ENCODE measurements at regions not wholly inside any gene's neighbourhood (a gene's known extent, or its start where the extent isn't known, plus 50 kb on each side); places are given as distances from the start of the nearest gene placed in this dataset.

GRCh38 chr7:22664988-22665798 lies 61.8 kb upstream of the IL6 start:
- ATAC-seq (replicated peaks in 1 of 4), result no peak
- Mint-ChIP-seq H3K4me3 (no peak overlapping the region), H3K27ac (no peak overlapping the region), H3K4me1 (peaks cover 0 to 7% (median 0%) of the 10 kb centered on the region in 3 donors), H3K27me3 (peaks cover 0 to 2% of the 10 kb centered on the region in 2 donors), H3K36me3 (no peaks in the 10 kb centered on the region), H3K9me3 (no peaks in the 10 kb centered on the region)
- ChIA-PET CTCF (no interaction called here), POLR2A (no interaction called here)
- no peaks in the 10 kb centered on the region for H3K9me3 ChIP-seq
- no peaks in the 10 kb centered on the region for H3K4me1 ChIP-seq (ENCODE audit: control insufficient read depth in 1 of 2, extremely low read depth in 1 of 2, insufficient read depth in 2 of 2, low read length in 2 of 2)
- H3K4me3 ChIP-seq (ENCODE audit: control insufficient read depth in 1 of 2, extremely low read depth in 1 of 2, low read length in 1 of 2), result no peak overlapping the region
- no peak for DNase-seq
- H3K36me3 ChIP-seq (ENCODE audit: control insufficient read depth in 2 of 2, extremely low read depth in 1 of 2, insufficient read depth in 1 of 2, low read length in 1 of 2), result no peaks in the 10 kb centered on the region
- H3K27ac ChIP-seq (ENCODE audit: low read length), result no peak overlapping the region
- WGBS (ENCODE audit: insufficient coverage), result 94% methylated on average over 43 of the region's 54 CpGs
- H3K27me3 ChIP-seq (replicated peaks in 1 of 2; ENCODE audit: control insufficient read depth in 2 of 2, extremely low read depth in 1 of 2, insufficient read depth in 2 of 2, low read length in 1 of 2), result peaks cover 0 to 6% of the 10 kb centered on the region in 2 experiments

DNA sequence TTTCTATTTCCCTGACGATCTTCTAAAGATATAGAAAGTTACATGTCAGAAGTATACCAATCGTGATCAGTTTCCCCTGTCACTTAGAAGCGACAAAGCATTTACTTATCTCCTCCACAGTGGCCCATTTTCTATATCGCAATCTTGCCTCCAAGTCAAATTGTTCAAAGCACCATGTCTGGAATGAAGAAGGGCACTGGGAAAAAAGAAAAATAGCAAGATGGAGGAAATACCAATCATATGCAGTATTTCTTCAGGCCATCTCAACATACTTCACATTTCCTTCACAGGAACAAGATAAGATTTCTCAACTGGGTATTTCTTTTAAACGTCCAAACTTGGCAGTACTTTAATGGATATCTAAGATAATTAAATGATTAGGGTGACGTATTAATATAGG lies 63.3 kb upstream of the IL6 start:
- H3K4me3 Mint-ChIP-seq, result no peak overlapping the region
- DNase-seq, result no peak
- peaks cover 0 to 2% of the 10 kb centered on the region in 2 donors for H3K27me3 Mint-ChIP-seq
- Histone ChIP-seq H3K36me3 (ENCODE audit: control insufficient read depth in 2 of 2, extremely low read depth in 1 of 2, insufficient read depth in 1 of 2, low read length in 1 of 2) (no peaks in the 10 kb centered on the region), H3K27me3 (replicated peaks in 1 of 2; ENCODE audit: control insufficient read depth in 2 of 2, extremely low read depth in 1 of 2, insufficient read depth in 2 of 2, low read length in 1 of 2) (peaks cover 0 to 6% of the 10 kb centered on the region in 2 experiments), H3K4me1 (ENCODE audit: control insufficient read depth in 1 of 2, extremely low read depth in 1 of 2, insufficient read depth in 2 of 2, low read length in 2 of 2) (no peaks in the 10 kb centered on the region), H3K27ac (ENCODE audit: low read length) (no peak overlapping the region), H3K9me3 (no peaks in the 10 kb centered on the region), H3K4me3 (ENCODE audit: control insufficient read depth in 1 of 2, extremely low read depth in 1 of 2, low read length in 1 of 2) (no peak overlapping the region)
- ATAC-seq (replicated peaks in 1 of 4), result no peak
- no peaks in the 10 kb centered on the region for H3K36me3 Mint-ChIP-seq
- H3K9me3 Mint-ChIP-seq, result no peaks in the 10 kb centered on the region
- H3K27ac Mint-ChIP-seq, result no peak overlapping the region
- ChIA-PET CTCF (no interaction called here), POLR2A (no interaction called here)
- peaks cover 0 to 7% (median 0%) of the 10 kb centered on the region in 3 donors for H3K4me1 Mint-ChIP-seq
- WGBS (ENCODE audit: insufficient coverage), result no CpG with 5 or more reads among the region's 6 CpGs

GRCh38 chr7:22663357-22663718 lies 63.7 kb upstream of the IL6 start:
- H3K4me1 Mint-ChIP-seq, result peaks cover 0 to 7% (median 0%) of the 10 kb centered on the region in 3 donors
- no peak for ATAC-seq (replicated peaks in 1 of 4)

DNA sequence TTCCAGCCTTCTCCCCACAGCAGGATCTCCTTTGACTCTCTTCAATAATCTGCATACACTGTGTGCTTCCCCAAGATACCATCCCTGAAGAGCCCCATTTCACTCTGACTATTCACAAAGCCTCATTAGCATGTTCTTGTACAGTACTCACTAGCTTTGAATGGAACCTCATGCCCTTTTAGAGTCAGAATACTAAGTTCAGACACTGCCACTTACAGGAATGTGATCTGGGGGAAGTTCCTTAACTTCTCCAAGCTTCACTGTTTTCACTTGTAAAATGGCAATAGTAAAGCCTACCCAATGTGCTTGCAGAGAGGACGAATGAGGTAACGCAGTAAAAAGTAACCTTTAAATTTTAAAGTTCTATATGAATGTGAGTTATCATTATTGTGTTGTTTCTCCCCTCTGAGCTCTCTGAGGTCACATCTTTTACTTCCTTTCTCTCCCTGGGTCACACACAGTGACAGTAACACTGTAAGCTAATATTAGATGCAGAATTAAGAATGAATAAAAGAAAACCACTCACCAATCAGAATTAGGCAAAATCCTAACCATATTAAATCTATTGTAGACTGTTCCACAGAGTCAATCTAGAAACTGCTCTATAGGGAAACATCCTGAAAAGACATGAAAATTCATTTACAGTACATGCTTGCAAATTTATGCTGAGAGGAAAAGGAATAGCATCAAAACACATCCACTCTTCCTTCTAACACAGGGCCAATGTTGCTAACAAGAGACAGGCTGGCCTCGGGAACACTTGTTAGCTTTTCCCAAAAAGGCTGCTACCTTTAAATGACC lies 64.2 kb upstream of the IL6 start:
- Histone ChIP-seq H3K4me1 (ENCODE audit: control insufficient read depth in 1 of 2, extremely low read depth in 1 of 2, insufficient read depth in 2 of 2, low read length in 2 of 2) (no peaks in the 10 kb centered on the region), H3K4me3 (ENCODE audit: control insufficient read depth in 1 of 2, extremely low read depth in 1 of 2, low read length in 1 of 2) (no peak overlapping the region), H3K36me3 (ENCODE audit: control insufficient read depth in 2 of 2, extremely low read depth in 1 of 2, insufficient read depth in 1 of 2, low read length in 1 of 2) (no peaks in the 10 kb centered on the region), H3K9me3 (no peaks in the 10 kb centered on the region), H3K27ac (ENCODE audit: low read length) (no peak overlapping the region), H3K27me3 (replicated peaks in 1 of 2; ENCODE audit: control insufficient read depth in 2 of 2, extremely low read depth in 1 of 2, insufficient read depth in 2 of 2, low read length in 1 of 2) (peaks cover 0 to 6% of the 10 kb centered on the region in 2 experiments)
- Mint-ChIP-seq H3K36me3 (no peaks in the 10 kb centered on the region), H3K27me3 (peaks cover 0 to 2% of the 10 kb centered on the region in 2 donors), H3K4me3 (no peak overlapping the region), H3K4me1 (peaks cover 0 to 8% (median 0%) of the 10 kb centered on the region in 3 donors), H3K9me3 (no peaks in the 10 kb centered on the region), H3K27ac (peak overlapping the region in 1 of 2 donors; percentile 4)
- POLR2A ChIA-PET, result no interaction called here
- WGBS (ENCODE audit: insufficient coverage), result no CpG with 5 or more reads among the region's 3 CpGs
- no peak for DNase-seq
- no peak for ATAC-seq (replicated peaks in 1 of 4)
- CTCF ChIA-PET, result interaction anchor here in 1 of 2 donors (0.5 kb wide), 1 partner anchor 695 kb away, joined by 4 read pairs; no protein-coding TSS in a partner anchor

More at GRCh38 chr7:22663357-22663718, 63.7 kb upstream of the IL6 start:
- ChIA-PET POLR2A (no interaction called here), CTCF (interaction anchor here in 1 of 2 donors (0.5 kb wide), 1 partner anchor 696 kb away, joined by 4 read pairs; no protein-coding TSS in a partner anchor)
- Mint-ChIP-seq H3K4me3 (no peak overlapping the region), H3K36me3 (no peaks in the 10 kb centered on the region), H3K27me3 (peaks cover 0 to 2% of the 10 kb centered on the region in 2 donors), H3K27ac (no peak overlapping the region), H3K9me3 (no peaks in the 10 kb centered on the region)
- H3K9me3 ChIP-seq, result no peaks in the 10 kb centered on the region
- no peak overlapping the region for H3K27ac ChIP-seq (ENCODE audit: low read length)
- H3K4me3 ChIP-seq (ENCODE audit: control insufficient read depth in 1 of 2, extremely low read depth in 1 of 2, low read length in 1 of 2), result no peak overlapping the region
- peaks cover 0 to 6% of the 10 kb centered on the region in 2 experiments for H3K27me3 ChIP-seq (replicated peaks in 1 of 2; ENCODE audit: control insufficient read depth in 2 of 2, extremely low read depth in 1 of 2, insufficient read depth in 2 of 2, low read length in 1 of 2)
- H3K4me1 ChIP-seq (ENCODE audit: control insufficient read depth in 1 of 2, extremely low read depth in 1 of 2, insufficient read depth in 2 of 2, low read length in 2 of 2), result no peaks in the 10 kb centered on the region
- H3K36me3 ChIP-seq (ENCODE audit: control insufficient read depth in 2 of 2, extremely low read depth in 1 of 2, insufficient read depth in 1 of 2, low read length in 1 of 2), result no peaks in the 10 kb centered on the region
- WGBS (ENCODE audit: insufficient coverage), result no CpG with 5 or more reads among the region's 2 CpGs
- no peak for DNase-seq

DNA sequence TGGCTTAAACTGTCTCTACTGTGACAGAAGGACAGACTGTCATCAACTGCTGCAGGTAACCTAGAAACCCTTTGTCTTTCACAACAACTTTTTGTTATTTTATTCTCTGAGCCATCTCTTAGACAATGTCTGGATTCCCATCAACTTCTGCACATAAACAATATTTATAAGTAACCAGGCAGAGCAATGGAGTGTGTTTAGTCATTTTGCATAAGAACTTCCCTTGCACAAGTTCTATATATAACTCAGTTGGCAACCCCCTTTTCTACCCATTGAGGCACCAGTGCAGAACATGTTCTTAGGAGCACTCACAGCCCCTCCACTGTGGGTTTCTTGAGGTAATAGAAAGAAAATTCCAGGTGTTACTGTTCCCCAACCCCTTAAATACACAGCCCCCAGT lies 65.0 kb upstream of the IL6 start:
- H3K27ac Mint-ChIP-seq, result no peak overlapping the region
- no peak overlapping the region for H3K4me3 ChIP-seq (ENCODE audit: control insufficient read depth in 1 of 2, extremely low read depth in 1 of 2, low read length in 1 of 2)
- H3K36me3 Mint-ChIP-seq, result no peaks in the 10 kb centered on the region
- POLR2A ChIA-PET, result no interaction called here
- H3K36me3 ChIP-seq (ENCODE audit: control insufficient read depth in 2 of 2, extremely low read depth in 1 of 2, insufficient read depth in 1 of 2, low read length in 1 of 2), result no peaks in the 10 kb centered on the region
- H3K9me3 ChIP-seq, result no peaks in the 10 kb centered on the region
- DNase-seq (no peak), ATAC-seq (replicated peaks in 1 of 4) (no peak)
- peaks cover 0 to 6% of the 10 kb centered on the region in 2 experiments for H3K27me3 ChIP-seq (replicated peaks in 1 of 2; ENCODE audit: control insufficient read depth in 2 of 2, extremely low read depth in 1 of 2, insufficient read depth in 2 of 2, low read length in 1 of 2)
- H3K4me3 Mint-ChIP-seq, result no peak overlapping the region
- no peak overlapping the region for H3K27ac ChIP-seq (ENCODE audit: low read length)
- H3K9me3 Mint-ChIP-seq, result no peaks in the 10 kb centered on the region
- CTCF ChIA-PET, result no interaction called here
- H3K27me3 Mint-ChIP-seq, result peaks cover 0 to 2% of the 10 kb centered on the region in 2 donors
- peaks cover 0 to 13% (median 0%) of the 10 kb centered on the region in 3 donors for H3K4me1 Mint-ChIP-seq
- no peaks in the 10 kb centered on the region for H3K4me1 ChIP-seq (ENCODE audit: control insufficient read depth in 1 of 2, extremely low read depth in 1 of 2, insufficient read depth in 2 of 2, low read length in 2 of 2)

- no peak overlapping the region for H3K27ac ChIP-seq (ENCODE audit: low read length)
- no peak overlapping the region for H3K27ac Mint-ChIP-seq
- ATAC-seq (replicated peaks in 1 of 4) (no peak), DNase-seq (peak in 1 of 35 experiments; percentile 6)
- peaks cover 0 to 5% of the 10 kb centered on the region in 2 experiments for H3K27me3 ChIP-seq (replicated peaks in 1 of 2; ENCODE audit: control insufficient read depth in 2 of 2, extremely low read depth in 1 of 2, insufficient read depth in 2 of 2, low read length in 1 of 2)
- no peaks in the 10 kb centered on the region for H3K36me3 ChIP-seq (ENCODE audit: control insufficient read depth in 2 of 2, extremely low read depth in 1 of 2, insufficient read depth in 1 of 2, low read length in 1 of 2)
- H3K9me3 Mint-ChIP-seq, result no peaks in the 10 kb centered on the region
- H3K27me3 Mint-ChIP-seq, result peaks cover 0 to 2% of the 10 kb centered on the region in 2 donors
- CTCF ChIA-PET, result no interaction called here
- H3K4me3 Mint-ChIP-seq, result no peak overlapping the region
- H3K4me3 ChIP-seq (ENCODE audit: control insufficient read depth in 1 of 2, extremely low read depth in 1 of 2, low read length in 1 of 2), result no peak overlapping the region
- WGBS (ENCODE audit: insufficient coverage), result 81% methylated on average over 2 of the region's 3 CpGs
- no peaks in the 10 kb centered on the region for H3K4me1 ChIP-seq (ENCODE audit: control insufficient read depth in 1 of 2, extremely low read depth in 1 of 2, insufficient read depth in 2 of 2, low read length in 2 of 2)
- peaks cover 0 to 13% (median 0%) of the 10 kb centered on the region in 3 donors for H3K4me1 Mint-ChIP-seq
- POLR2A ChIA-PET, result no interaction called here
- no peaks in the 10 kb centered on the region for H3K36me3 Mint-ChIP-seq
- H3K9me3 ChIP-seq, result no peaks in the 10 kb centered on the region
These were observed 66.3 kb upstream of the IL6 start for GRCh38 chr7:22660732-22661131.
